Suppressor macrophage treated with lipopolysaccharide for 1 hour (primary cell): ENCODE measurements at regions not wholly inside any gene's neighbourhood (a gene's known extent, or its start where the extent isn't known, plus 50 kb on each side); places are given as distances from the start of the nearest gene placed in this dataset.

Experiments
- DNase-seq, 3 donors: peaks; one replicate each; pipeline ENCODE4 v3.0.0-alpha.2; 2020 to 2022

DNA sequence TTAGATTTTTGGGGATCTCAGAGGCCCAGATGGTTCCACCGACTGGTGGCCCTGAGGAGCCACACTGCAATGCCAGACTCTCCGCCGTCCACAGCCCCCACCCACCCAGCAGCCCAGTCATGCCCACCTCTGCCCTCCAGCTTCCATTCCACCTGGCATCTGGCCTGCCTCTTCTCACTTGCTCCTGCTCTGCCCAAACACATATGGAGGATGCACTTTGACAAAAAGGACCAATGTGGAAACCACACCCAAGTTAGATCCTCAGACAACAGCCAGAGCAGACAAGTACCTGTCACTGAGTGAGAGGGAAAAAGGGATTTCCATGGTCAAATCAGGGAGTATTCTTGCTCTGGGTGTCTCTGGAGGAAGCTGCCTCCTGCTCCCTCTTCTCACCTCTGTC, 120.6 kb upstream of the NXT1 start:
- no peak for DNase-seq

DNA sequence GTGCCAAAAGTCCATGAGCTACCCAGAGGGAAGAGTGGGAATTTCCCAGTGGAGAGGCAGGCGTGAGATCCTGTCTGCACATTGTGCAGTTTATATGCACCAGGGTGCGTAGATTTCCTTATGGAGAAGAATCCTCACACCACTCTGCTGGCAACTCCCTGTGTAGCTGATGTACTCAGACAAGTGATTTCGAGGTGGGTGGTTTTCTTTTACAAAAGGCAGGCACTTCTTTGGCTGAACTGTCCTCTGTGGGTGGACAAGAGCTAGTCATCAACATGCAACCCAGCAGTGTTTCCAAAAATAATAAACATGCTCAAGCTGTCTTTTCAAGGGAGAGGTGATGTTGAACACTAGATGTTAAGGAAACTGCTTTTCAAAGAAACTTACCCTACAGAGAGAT, 121.7 kb upstream of the NXT1 start:
- DNase-seq: peak; percentile 79 to 85 (median 83)

DNA sequence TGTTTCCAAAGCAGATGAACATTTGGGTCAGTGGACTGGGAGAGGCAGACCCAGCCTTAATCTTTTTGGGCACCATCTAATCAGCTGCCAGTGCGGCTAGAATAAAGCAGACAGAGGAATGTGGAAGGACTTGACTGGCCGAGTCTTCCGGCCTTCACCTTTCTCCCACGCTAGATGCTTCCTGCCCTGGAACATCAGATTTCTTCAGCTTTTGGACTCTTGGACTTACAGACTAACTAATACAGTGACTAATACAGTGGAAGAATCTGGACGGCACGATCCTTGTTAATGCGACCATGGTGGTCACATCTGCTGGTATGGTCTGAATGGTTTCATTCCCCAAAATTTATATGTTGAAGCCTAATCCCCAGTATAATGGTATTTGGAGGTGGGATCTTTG, 122.6 kb upstream of the NXT1 start:
- DNase-seq: no peak

DNA sequence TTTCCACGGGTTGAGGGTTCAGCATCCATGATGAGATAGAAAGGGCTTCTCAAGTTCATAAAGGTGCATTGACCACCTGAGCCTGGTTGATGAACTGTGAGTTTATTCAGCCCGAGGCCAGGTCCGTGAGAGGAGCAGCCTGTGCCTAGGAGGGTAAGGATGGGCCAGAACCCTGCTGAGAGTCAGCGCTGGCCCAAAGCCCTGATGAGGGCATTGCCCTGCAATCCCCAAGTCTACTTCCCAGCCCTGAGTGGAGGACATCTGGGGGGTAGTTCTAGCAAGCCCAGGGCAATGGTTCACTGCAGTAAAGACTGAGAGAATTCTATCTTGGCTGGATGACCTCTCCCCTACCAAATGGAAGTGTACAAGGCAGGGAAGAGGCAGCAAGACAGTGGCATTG, 123.3 kb upstream of the NXT1 start:
- no peak for DNase-seq

DNA sequence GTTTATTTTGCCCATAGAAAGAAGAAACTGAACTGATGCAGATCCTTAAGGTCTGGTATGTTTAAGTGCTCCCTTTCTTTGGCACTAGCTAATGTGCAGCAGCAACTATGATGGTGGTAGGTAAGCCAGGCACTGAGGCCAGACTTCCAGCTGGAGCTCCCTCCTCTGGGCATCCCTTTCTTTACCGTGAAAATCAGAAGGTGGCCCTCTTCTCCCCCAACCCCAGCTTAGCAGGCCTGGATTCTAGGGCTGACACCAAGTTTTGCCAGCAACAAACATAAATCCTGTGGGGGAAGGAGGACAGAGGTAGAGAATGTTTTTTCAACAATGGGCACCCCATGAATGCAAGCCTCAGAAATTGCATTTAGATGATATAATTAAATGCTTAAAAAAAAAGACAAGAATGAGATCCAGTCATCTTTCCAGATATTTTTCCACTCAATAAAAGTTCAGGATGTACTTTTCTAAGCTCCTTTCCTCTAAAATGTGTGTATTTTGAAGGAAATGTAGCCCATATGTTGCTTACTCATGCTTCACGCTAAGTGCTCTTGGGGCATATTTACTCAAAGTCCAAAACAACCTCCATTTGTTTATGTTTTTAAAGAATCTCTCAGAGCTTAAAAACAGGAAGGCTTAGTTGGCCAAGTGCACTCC, 123.9 kb upstream of the NXT1 start:
- DNase-seq: no peak

DNA sequence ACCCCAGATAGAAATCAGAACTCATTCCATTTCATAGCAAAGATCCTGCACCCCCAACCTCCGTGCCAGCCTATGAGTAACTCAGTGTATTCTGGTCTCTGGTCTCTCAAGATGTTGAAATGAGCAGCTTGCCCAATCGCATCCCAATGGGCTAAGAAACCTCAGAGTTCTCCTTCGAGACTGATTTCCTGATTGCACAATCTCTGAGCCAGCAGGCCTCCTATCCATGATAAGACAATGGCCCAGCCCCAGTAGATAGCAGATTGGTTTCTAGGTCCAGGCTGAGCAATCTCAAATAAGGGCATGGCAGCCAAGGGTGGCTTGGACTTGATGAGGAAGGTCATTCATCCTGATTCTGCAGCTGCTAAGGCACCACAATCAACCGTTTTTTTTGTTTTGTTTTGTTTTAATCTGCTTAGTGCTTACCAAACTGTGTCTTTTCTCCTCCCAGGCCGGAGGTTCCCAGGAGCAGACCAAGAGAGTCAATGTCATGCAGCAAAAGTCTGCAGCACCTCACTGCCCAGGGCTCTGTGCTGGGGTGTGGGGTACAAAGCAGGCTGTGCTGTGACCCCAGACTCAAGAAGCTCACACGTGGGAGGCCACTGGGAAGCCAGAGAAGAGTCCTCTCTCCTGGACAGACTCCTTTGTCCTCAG, 125.1 kb upstream of the NXT1 start:
- DNase-seq: peak; percentile 90 to 98 (median 97)

DNA sequence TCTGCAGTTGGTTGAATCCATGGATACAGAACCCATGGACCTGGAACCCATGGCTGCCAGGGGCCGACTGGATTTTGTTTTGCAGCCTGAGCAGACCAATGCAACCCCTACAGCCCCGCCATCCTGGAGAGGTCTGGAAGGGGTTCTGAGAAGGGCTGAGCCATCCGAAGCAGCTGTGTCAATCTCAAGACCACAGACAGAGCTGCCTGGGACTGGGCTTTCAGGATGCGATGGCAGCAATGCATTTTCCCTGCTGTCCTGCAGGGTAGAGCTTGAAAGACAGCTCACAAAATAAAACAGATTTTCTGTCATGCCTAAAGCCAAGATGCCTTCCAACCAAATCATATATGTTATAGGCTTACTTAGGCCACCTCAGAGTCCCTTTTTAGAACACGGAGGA, 125.8 kb upstream of the NXT1 start:
- DNase-seq: no peak

DNA sequence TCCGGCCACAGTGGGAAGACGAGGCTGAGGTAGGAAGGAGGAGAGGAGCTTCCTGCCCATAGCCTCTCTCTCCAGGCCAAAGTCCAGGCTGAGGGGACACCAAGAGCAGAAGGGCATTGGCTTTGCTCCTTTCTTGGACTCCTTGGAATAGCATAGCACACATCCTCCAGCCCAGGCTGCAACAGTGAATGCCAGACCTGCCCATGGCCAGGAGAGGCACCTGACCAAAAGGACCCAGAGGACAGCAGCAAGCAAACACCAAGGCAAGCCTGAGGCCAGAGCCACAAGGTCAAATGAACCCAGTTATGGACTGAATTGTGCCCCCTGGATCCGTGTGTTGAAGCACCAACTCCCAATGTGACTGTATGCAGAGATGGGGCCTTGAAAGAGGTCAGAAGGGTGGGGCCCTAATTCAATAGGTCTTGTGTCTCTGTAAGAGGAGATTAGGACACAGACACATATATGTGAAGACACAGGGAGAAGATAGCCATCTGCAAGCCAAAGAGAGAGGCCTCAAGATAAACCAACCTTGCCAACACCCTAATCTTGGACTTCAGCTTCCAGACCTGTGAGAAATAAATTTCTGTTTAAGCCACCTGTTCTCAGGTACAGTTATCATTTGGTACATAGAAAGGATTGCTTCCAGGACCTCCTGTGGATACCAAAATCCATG, 126.5 kb upstream of the NXT1 start:
- no peak for DNase-seq

DNA sequence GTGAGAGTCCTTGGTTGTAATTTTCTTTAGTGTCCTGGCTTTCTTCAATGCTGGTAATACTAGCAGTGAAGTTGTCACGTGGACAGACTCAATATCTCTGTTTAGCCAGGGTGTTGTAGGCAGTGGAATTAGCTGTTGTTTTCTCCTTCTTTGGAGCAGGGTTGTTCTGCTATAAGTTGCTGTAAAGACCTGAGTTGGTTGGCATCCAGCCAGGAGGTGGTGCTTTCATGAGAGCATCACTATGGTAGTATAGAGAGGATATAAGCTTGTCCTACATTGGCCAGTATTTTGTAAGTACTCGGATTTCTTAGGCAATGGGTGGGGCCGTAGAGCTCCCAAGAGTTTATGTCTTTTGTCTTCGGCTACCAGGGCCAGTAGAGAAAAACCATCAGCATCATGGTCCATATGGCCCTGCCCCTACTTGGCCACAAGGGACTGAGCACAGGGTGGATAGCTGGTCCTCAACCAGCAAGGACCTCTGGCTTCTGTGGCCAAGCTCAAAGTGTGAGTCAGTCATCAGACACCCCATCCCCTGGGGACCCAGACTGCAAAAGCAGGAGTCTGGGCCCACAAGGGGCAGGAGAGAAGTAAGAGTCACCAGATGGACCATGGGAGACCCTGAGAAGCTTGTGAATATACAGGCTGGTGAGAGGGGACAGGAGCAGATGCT, 127.9 kb upstream of the NXT1 start:
- no peak for DNase-seq

DNA sequence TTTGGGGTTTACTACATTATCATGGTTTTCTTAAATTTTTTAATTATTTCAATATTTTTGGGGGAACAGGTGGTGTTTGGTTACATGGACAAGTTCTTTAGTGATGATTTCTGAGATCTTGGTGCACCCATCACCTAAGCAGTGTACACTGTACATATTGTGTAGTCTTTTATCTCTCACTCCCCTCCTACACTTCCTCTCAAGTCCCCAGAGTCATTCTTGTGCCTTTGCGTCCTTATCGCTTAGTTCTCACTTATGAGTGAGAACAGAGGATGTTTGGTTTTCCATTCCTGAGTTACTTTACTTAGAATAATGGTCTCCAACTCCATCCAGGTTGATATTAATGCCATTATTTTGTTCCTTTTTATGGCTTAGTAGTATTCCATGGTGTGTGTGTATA, 130.9 kb upstream of the CD93 start:
- no peak for DNase-seq

DNA sequence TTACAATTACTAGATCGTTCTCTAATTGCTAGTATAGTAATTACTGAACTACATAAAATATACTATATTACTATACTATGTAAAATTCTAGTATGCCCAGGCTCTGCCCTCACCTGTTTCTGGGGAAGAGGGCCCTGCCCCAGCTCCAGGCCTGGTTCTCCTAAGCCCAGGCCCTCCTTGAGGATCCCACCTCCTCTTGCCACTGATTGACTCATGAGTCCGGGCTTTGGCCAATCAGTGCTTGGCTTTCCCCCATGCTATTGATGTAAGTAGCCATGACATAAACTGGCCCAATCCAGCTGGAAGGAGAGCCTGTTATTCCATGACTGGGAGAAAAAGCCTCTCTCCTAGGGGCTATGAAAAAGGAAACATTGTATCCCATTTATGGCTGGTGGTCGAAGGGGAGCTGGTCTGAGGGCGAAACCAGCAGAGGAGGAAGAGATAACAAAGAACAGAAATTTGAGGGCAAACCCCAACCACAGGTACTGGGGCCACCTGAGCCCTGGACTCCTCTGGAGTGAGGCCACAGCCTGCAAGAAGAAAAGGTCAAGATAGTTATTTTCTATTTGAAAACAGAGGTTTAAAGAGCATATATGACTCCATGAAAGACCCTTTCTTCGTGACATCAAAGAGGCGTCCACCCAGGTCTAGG, 129.3 kb upstream of the CD93 start:
- no peak for DNase-seq

DNA sequence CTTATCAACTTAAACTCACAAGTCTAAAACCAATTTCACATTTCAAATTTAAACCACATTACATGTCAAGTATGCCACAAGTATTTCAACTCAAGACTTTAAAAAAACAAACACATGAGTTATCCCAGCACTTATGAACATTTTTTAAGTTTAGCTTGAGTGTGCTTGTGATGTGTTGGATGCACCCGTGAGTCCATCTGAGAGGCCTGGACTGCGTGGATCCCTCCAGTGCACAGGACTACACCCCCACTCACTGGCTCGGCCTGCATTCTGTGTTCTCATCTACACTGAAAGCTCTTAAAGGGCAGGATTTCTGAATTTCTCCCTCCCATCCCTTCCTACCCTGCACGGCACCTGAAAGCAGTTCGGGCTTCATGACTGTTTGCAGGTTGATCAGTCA, 128.8 kb upstream of the CD93 start:
- no peak for DNase-seq

DNA sequence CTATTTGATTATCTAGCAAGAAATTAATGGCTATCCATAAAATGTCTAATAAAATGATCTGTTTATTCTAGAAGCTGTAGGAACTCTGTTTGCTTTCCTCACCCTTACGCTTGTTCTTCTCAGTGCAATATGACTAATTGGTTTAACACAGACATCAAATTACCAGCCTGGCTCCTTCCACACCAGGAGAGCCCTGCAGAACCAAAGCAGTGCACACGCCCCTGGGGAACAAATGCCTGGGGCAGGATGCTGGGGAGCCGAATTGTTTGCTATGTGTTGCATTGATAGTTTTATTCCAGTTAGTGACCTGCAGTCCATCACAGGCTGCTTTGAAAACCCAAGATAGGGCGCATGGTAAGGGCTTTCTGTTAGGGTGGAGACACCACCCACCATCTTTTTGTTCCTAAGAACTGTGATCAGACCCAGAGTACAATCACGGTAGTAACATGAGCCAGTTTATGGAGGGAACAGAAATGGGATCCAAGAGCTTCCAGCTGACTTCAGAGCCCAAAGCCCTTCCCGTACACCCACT, 126.4 kb upstream of the CD93 start:
- DNase-seq: no peak

DNA sequence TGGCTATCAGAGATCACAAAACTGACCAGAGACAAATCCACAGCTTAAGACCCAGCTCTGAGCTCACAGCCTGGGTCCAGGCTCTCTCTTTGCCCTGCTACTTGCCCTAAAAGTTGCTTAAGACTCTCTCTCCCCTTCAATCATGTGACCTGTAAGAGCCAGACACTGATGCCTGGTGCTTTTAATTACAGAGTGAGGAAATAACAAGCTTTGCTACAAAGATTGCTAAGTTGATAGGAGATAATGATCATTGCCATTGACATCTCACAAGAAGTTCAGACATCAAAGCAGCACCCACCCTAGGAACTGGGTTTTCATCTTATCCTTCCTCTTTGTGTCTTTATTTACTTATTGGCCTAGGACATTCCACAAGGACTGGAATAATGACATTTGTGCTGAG, 125.9 kb upstream of the CD93 start:
- DNase-seq: no peak

DNA sequence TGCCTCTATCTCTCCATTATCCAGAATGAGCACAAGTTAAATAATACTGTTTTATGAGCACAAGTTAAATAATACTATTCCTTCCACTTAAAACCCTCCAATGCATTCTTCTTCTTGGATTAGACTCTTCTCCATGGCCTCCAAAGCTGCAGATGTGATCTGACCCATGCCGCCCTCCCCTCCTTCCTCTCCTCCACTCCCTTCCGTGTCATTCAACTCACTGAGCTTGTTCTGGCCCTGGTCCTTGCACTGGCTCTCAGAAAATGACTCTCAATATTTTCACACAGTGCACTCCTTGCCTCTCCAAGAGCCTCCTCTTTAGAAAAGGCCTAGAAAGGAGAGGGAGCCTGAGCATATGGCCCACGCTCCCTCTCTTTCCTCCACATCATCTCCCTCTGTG, 125.0 kb upstream of the CD93 start:
- no peak for DNase-seq

DNA sequence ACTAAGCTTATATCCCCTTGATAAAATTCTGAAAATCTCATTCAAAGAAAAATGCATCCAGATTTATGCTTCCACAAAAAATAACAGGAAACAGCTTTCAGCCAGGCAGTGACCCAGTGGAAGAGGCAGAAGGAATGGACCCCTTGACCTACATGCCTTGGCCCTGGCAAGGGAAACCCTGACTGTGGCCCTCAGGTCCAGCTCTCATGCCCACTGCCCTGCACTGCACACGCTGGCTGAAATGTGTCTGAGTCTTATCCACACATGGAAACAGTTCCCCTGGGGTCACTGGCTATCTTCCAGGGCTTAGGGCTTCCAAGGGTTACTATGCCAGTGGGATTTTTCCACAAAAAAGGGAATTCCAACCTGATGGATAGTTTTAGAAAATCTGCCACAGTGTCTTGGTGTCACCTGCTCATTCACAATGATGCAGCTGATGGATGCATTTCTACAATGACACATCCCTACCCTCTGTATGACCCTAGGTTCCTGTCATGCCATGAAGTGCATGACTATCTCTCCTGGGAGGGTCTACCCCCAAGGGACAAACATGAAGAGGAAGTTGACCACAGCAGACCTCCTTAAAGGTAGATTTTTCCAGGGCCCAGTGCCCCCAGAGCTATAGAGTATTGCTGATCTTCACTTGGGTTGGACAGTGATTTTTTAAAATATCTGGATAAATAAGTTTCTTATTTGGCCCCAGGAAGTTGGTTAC, 121.9 kb upstream of the CD93 start:
- peak in 1 of 3 donors; percentile 25 for DNase-seq

DNA sequence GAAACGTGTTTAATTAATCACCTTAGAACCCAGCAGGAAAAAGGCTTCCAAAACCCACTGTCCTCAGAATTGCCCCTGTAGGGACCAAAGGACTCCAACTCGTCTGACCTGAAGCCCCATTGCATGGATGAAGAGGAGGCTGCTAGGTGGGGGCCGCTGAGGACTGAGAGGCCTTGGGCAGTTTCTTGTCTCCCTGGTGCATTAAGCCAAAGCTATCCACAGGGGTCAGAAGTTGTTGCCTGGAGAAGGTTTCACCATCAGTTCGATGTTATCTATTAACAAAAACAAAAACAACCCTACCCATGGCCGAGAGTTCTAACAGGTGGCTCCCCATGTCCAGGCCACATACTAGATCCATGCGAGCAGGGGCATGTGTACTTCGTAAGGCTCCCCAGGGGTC, 120.9 kb upstream of the CD93 start:
- DNase-seq: no peak

DNA sequence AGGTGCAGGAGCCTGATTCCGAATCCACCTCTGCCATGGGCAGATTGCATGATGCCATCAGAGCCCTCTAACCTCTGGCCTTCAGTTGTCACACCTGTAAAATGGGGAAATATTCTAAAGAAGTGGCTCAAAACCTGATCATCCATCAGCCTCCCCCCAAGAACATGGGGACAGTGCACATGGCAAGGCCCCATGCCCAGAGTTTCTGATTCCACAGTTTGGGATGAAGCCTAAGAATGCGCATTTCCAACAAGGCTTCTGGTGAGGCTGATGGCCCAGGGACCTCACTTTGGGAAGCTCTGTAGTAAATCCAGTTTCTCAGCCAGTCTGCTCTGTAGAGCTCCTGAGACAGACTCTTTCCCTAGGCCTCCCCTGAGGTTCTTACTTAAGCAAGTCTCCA, 119.9 kb upstream of the CD93 start:
- DNase-seq: no peak

DNA sequence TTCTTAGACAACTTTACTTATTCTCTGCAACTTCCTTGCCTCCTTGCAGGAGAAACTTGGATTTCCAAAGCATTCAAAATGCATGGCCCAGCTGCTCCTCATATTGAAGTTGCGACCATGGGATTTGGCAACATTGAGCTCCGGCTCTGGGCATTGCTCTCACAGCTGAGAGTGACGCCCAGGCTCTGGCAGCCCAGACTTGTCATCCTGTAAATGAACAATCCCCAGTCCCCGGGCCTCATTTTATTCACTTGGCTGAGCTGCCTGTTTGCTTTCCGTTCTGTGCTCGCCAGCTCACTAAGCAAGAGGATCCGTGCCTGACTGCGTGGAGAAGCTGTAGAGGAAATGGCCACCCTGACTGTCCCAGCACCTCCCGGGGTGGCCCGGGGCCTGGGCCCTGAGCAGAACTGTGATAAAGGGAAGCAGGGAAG, 119.5 kb upstream of the CD93 start:
- no peak for DNase-seq

DNA sequence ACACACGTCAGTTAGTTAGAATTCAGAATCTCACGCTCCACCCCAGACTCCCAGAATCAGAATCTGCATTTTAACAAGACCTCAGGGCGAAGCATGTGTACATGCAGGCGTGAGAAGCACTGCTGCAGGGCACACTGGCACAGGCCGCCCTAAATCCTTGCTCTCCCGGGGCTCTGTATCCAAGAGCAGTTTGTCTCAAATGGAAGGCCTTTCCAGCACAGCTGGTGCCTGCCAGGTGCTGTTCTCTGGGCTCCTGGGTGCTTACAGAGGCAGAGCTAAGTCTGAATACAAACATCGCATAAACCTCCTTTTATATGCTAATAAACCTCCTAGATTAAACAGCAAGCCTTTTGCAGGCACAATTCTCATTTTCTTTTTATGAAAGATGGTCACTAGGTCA, 119.1 kb upstream of the CD93 start:
- DNase-seq: no peak

DNA sequence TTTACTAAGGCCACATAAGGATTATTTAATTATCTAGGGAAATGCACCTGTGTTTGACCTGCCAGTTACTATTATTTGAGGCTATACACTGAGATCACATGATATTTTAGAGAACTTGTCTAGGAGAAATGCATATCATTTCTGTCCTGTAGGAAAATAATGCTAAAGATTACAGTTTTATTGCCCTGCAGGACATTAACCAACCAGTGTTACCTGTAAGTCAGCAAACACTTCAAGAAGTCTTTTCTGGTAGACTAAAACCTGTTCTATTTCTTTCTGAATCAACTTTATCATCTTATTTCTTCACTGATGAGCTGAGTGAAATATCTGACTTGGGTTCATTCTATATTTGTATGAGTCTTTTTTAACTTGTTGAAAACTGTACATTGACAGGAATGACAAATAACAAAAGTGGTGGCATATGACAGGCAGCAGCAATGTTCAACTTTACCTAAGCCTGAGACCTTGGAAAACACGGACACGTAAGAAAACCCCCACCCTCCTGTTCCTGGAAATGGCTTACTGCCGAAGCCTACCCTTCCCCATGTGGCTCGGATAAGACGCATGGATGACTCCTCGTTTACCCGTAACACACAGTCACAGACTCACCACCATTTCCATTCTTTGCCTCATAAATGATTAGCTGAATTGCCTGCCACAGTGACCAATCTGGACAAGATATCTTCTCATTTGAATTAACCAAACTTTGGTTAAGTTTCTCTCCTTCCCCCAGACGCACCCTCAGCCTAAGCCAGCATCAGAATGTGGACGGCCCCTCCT, 118.0 kb upstream of the CD93 start:
- no peak for DNase-seq

DNA sequence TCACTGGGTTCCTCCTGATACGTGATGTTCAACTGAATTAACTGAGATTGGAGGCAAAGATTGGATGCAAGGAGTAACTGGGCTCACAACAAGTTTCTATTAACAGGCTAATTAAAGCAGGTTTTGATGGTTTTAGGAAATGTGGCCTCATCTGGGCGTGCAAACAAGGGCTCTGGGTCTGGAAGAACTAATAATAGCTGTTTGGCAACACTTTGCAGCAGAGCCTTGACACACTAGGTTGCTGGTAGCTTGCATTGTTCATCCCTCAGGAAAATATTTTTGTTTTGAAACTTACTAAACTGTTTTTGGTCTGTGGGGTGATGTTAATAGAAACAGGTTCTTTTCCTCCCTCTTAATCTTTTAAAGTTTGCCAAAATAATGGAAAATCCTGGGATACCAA, 117.2 kb upstream of the CD93 start:
- DNase-seq: no peak
